Upper lobe of left lung (tissue), 4 donors: ENCODE measurements at regions not wholly inside any gene's neighbourhood (a gene's known extent, or its start where the extent isn't known, plus 50 kb on each side); places are given as distances from the start of the nearest gene placed in this dataset.
"Not testable (repeated sequence)": the region's sequence is repeated elsewhere in the genome, so short reads cannot be mapped to it uniquely, and the experiment has no call there.

Source experiments
- CTCF ChIP-seq, 6 experiments: fragments of 450-650 bp in 4 of 6; fragments of 200-600 bp in 2 of 6; sonication (generic) in 2 of 6; IDR thresholded peaks; one replicate each; pipeline ENCODE4 v1.5.1; 2016 to 2019; ENCODE audit warnings: antibody characterized with exemption in 6 of 6
- POLR2A ChIP-seq, 4 donors: fragments of 450-650 bp; IDR thresholded peaks; one replicate each; pipeline ENCODE4 v1.5.1; 2016 to 2017; ENCODE audit warnings: antibody characterized with exemption in 4 of 4, mild to moderate bottlenecking in 2 of 4

- not testable (repeated sequence) for TF ChIP-seq POLR2A, CTCF (IDR thresholded peaks at IDR 0.05)
Observed at GRCh38 chr7:65140543-65141404, 134.3 kb upstream of the ERV3-1 start.
